MM.1S (cell line): ENCODE measurements at regions not wholly inside any gene's neighbourhood (a gene's known extent, or its start where the extent isn't known, plus 50 kb on each side); places are given as distances from the start of the nearest gene placed in this dataset.

Source experiments
- EZH2 ChIP-seq: fragments of 300-600 bp; sonication (generic); optimal IDR thresholded peaks from 2 replicates; pipeline ENCODE3; 2017; ENCODE audit warnings: low read depth, mild to moderate bottlenecking, antibody characterized with exemption, low read length, mixed read lengths
- TF ChIP-seq, protein P1 (sequence below): fragments of 300-600 bp; sonication (generic); IDR thresholded peaks from 2 replicates; pipeline ENCODE4 v1.5.1; 2016; ENCODE audit warnings: antibody characterized with exemption, low read length, mixed read lengths

GRCh38 chr11:128310676-128311445 is 276.5 kb downstream of the ETS1 start:
- TF ChIP-seq, protein P1, sequence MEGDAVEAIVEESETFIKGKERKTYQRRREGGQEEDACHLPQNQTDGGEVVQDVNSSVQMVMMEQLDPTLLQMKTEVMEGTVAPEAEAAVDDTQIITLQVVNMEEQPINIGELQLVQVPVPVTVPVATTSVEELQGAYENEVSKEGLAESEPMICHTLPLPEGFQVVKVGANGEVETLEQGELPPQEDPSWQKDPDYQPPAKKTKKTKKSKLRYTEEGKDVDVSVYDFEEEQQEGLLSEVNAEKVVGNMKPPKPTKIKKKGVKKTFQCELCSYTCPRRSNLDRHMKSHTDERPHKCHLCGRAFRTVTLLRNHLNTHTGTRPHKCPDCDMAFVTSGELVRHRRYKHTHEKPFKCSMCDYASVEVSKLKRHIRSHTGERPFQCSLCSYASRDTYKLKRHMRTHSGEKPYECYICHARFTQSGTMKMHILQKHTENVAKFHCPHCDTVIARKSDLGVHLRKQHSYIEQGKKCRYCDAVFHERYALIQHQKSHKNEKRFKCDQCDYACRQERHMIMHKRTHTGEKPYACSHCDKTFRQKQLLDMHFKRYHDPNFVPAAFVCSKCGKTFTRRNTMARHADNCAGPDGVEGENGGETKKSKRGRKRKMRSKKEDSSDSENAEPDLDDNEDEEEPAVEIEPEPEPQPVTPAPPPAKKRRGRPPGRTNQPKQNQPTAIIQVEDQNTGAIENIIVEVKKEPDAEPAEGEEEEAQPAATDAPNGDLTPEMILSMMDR = no peak
- no peak for TF ChIP-seq EZH2
